ENCODE measurements at regions not wholly inside any gene's neighbourhood (a gene's known extent, or its start where the extent isn't known, plus 50 kb on each side); places are given as distances from the start of the nearest gene placed in this dataset.

DNA sequence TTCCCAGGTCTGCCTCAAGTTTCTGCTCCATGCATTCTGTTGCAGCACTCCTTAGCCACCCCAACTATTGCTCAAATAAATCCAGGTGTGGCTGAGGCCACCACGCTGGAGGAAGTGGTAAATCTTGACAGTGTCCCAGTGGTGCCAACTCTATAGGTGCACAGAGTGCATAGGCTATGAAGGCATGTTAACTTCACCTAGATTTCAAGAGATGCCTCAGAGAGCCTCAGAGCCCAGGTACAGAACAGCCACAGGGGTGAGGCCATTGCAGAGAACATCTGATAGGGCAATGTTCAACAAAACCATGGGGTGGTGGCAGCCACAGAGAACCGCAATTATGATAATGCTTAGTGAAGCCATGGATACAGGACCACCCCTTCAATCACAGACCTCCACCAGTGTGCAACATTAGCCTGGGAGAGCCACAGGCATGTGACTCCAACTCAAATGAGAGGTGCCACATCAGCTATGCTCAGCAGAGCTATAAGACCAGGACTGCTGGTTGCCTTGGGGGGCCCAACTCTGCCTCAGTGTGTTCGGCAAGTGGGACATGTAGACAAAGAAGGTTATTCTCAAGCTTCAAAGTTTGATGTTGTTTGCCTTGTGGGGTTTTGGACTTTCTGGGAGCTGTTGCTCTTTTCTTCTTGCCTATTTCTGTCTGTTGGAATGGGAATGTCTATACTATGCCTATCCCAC lies 468.7 kb downstream of the ANKRD50 start:
- Histone ChIP-seq H3K4me3 (no peak overlapping the region), H4K20me1 (no peaks in the 10 kb centered on the region), H3K9me3 (0 out of 2 replicates have a peak, but pooled peaks cover 6% of the 10 kb centered on the region), H3K27me3 (no peaks in the 10 kb centered on the region), H3K4me1 (no peaks in the 10 kb centered on the region), H3K9ac (no peak overlapping the region), H3K4me2 (no peak overlapping the region), H3K36me3 (no peaks in the 10 kb centered on the region), H3K27ac (no peak overlapping the region)
- TF ChIP-seq Cebpa-rat (IDR thresholded peaks at IDR 0.05) = no peak

DNA sequence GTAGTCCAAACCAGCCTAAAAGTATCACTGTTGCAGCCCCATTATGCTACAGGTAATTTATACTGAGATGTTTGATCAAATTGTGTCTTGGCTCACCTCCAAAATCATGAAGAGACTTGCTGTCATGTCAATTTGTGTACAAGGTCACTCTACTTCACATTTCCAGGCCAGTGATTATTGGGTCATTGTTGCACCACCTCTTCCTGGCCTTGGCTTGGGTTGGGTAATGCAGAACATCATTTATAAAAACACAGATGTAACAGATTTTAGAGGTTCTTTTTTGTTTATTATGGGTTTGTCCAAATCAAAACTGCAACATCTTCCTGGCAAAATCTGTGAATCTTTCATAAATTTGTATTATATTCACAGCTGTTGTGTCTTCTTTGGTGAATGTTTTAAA lies 459.5 kb downstream of the ANKRD50 start:
- no peak for TF ChIP-seq Cebpa-rat (IDR thresholded peaks at IDR 0.05)
- Histone ChIP-seq H3K9ac (no peak overlapping the region), H3K27me3 (no peaks in the 10 kb centered on the region), H4K20me1 (no peaks in the 10 kb centered on the region), H3K9me3 (no peaks in the 10 kb centered on the region), H3K36me3 (no peaks in the 10 kb centered on the region), H3K4me1 (no peaks in the 10 kb centered on the region), H3K4me3 (no peak overlapping the region), H3K4me2 (no peak overlapping the region), H3K27ac (no peak overlapping the region)

DNA sequence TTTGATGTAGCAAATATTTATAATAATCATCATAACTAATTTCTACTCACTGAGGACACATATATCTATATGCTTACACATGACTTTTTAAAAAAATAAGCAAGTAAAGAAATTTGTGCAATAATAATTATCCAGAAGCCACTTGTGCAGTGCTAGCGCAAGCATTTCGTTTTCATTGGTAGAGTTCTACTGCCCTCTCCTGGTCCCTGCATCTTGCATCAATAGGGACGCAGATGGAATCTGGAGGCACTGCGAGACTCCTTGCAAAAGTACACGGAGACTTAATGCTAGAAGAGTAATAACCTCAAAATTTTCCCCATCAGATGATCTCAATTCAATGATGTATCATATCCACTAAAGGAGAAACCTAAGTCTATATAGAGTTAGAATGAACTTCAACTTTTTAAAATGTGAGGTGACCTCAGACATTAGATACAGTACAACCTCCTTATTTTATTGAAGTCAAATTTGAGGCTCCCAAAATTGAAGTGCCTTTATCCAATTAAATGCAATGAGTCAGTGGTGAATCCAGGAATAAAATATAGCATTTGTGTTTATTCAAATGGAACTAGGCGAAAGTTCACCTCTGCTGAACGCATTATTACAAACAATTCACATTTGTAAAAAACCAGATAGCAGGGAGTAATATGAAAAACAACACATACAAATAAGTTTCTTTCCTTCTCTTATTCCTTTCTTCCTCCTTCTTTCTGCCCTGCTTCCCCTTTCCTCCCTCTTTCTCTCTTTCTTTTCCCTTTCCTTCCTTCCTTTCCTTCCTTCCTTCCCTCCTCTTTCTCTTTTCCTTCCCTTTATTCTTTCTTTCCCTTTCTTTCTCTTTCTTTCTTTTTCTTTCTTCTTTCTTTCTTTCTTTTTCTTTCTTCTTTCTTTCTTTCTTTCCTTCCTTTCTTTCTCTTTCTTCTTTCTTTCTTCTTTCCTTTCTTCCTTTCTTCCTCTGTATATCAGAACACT lies 450.0 kb downstream of the ANKRD50 start:
- H3K4me2 ChIP-seq = no peak overlapping the region
- no peaks in the 10 kb centered on the region for H3K4me1 ChIP-seq
- no peak for TF ChIP-seq Cebpa-rat (IDR thresholded peaks at IDR 0.05)
- H3K9ac ChIP-seq = no peak overlapping the region
- H3K27ac ChIP-seq = no peak overlapping the region
- no peaks in the 10 kb centered on the region for H4K20me1 ChIP-seq
- no peaks in the 10 kb centered on the region for H3K9me3 ChIP-seq
- H3K27me3 ChIP-seq = no peaks in the 10 kb centered on the region
- no peak overlapping the region for H3K4me3 ChIP-seq
- H3K36me3 ChIP-seq = no peaks in the 10 kb centered on the region

DNA sequence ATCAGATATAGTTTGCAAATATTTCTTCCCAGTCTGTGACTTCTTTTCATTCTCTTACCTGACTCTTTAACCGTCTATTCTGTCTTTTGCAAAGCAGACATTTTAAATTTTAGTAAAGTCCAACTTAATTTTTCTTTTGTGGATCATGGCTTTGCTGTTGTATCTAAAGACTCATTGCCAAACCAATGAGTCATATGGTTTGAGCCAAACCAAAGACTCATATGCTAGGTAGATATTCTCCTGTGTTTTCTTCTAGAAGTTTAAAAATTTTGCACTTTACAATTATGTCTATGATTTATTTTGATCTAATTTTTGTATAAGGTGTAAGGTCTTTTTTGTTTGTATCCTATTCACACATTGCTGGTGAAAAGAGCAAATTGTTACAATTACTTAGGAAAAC lies 446.8 kb downstream of the ANKRD50 start:
- H3K36me3 ChIP-seq = no peaks in the 10 kb centered on the region
- TF ChIP-seq Cebpa-rat (IDR thresholded peaks at IDR 0.05) = no peak
- H3K27me3 ChIP-seq = no peaks in the 10 kb centered on the region
- H3K4me2 ChIP-seq = no peak overlapping the region
- H3K4me3 ChIP-seq = no peak overlapping the region
- H3K4me1 ChIP-seq = no peaks in the 10 kb centered on the region
- H3K9me3 ChIP-seq = peaks cover 3% of the 10 kb centered on the region; the same call in 1 of the 2 replicates
- no peak overlapping the region for H3K27ac ChIP-seq
- H3K9ac ChIP-seq = no peak overlapping the region
- no peaks in the 10 kb centered on the region for H4K20me1 ChIP-seq

DNA sequence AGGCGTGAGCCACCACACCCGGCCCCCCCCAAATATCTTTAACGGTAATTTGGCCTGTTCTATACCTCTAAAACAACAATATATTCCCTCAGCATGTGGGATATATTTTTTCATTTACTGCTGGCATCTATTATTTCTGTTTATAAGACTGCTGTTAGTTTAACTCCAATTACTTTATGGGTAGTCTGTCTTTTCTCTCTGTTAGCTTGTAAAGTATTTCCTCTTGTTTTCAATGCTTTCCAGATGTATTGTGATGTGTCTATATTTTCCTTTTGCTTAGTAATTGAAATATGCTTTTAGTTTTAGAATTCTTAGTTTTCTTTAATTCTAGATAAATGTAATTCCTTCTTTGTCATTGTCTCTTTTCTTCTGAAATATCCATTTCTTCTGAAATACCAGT lies 445.8 kb downstream of the ANKRD50 start:
- H3K27me3 ChIP-seq = no peaks in the 10 kb centered on the region
- no peak overlapping the region for H3K9ac ChIP-seq
- no peaks in the 10 kb centered on the region for H3K36me3 ChIP-seq
- H3K4me3 ChIP-seq = no peak overlapping the region
- H3K4me2 ChIP-seq = no peak overlapping the region
- no peak for TF ChIP-seq Cebpa-rat (IDR thresholded peaks at IDR 0.05)
- H3K9me3 ChIP-seq = peaks cover 4% of the 10 kb centered on the region; the same call in 1 of the 2 replicates
- H4K20me1 ChIP-seq = no peaks in the 10 kb centered on the region
- H3K27ac ChIP-seq = no peak overlapping the region
- no peaks in the 10 kb centered on the region for H3K4me1 ChIP-seq

DNA sequence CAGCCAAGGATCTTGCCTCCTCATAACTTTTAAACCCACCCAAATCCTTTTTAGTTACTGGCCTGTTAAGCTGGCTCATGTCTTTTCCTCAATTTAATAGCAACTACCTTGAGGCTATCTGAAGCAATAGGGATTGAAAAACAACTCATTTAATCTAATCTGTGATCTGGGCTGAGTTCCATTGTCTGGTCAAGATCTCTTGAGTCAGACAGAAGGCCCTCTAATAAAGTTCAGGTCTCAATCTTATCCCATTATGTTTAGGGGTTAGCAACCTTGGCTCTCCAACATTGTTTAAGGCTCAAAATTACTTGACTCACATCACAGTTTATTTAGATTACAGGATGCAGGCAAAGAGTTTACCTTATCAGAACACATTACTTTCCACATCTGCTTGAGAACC lies 436.1 kb downstream of the ANKRD50 start:
- no peak overlapping the region for H3K4me3 ChIP-seq
- H3K9ac ChIP-seq = no peak overlapping the region
- H3K9me3 ChIP-seq = no peaks in the 10 kb centered on the region
- no peaks in the 10 kb centered on the region for H3K4me1 ChIP-seq
- no peaks in the 10 kb centered on the region for H4K20me1 ChIP-seq
- no peak for TF ChIP-seq Cebpa-rat (IDR thresholded peaks at IDR 0.05)
- H3K27ac ChIP-seq = no peak overlapping the region
- H3K36me3 ChIP-seq = no peaks in the 10 kb centered on the region
- no peaks in the 10 kb centered on the region for H3K27me3 ChIP-seq
- H3K4me2 ChIP-seq = no peak overlapping the region

DNA sequence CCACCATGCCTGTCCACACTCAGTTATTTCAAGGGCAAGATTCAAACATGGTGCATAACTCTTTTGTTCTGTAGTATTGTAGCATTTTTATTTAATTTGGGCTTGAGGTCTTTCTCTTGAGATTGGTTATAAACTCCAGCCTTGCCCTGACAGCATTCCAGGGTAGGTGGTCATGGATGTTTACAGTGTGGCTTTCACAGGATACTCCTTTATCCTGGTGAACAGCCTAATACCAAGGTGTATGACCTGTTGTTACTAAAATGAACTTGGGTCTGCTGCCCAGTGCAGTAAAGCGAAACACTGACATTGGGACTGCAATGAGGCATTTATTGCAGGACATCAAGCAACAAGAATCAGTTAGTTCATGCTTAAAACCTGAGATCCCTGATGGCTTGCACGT lies 434.8 kb downstream of the ANKRD50 start:
- H3K4me2 ChIP-seq = no peak overlapping the region
- no peaks in the 10 kb centered on the region for H3K9me3 ChIP-seq
- TF ChIP-seq Cebpa-rat (IDR thresholded peaks at IDR 0.05) = no peak
- no peaks in the 10 kb centered on the region for H3K36me3 ChIP-seq
- no peaks in the 10 kb centered on the region for H3K4me1 ChIP-seq
- no peaks in the 10 kb centered on the region for H3K27me3 ChIP-seq
- H3K9ac ChIP-seq = no peak overlapping the region
- no peak overlapping the region for H3K4me3 ChIP-seq
- no peak overlapping the region for H3K27ac ChIP-seq
- no peaks in the 10 kb centered on the region for H4K20me1 ChIP-seq

DNA sequence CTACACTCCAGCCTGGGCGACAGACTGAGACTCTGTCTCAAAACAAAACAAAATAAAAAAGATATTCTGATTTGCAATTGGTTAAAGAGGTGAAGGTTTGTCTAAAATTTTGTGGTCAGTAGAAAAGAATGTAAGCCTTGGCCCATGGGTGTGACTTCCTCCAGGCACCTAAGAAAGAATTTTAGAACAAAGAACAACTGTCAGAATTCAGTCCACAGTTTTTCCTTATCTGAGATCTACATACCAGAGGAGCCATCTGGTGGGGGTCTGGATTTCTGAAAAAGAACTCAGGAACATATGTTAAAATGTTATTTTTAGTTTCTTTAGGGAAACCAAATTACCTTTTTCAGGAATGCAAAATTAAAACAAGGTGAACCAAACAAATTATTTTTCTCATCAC lies 434.1 kb downstream of the ANKRD50 start:
- no peaks in the 10 kb centered on the region for H4K20me1 ChIP-seq
- no peaks in the 10 kb centered on the region for H3K9me3 ChIP-seq
- H3K27ac ChIP-seq = no peak overlapping the region
- no peaks in the 10 kb centered on the region for H3K36me3 ChIP-seq
- H3K4me3 ChIP-seq = no peak overlapping the region
- no peak overlapping the region for H3K4me2 ChIP-seq
- no peaks in the 10 kb centered on the region for H3K4me1 ChIP-seq
- TF ChIP-seq Cebpa-rat (IDR thresholded peaks at IDR 0.05) = no peak
- no peaks in the 10 kb centered on the region for H3K27me3 ChIP-seq
- no peak overlapping the region for H3K9ac ChIP-seq

DNA sequence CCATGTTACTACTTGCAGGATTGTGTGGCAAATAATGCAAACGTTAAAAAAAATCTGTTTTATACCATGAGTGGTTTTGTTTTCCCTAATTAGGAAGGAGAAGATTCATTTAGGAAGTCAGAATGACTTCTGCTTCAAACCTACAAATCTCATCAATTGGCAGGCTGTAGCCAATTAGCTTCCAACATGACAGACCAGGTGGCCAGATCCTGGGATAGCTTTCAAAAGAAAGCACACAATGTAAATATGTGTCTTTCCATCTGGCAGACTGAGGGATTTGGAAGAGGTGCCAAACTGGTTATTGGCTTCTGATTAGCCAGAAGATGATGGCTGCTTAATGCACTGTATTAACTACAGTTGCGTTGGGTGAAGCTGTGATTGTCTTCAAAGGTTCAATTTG lies 432.8 kb downstream of the ANKRD50 start:
- no peak for TF ChIP-seq Cebpa-rat (IDR thresholded peaks at IDR 0.05)
- Histone ChIP-seq H3K27ac (no peak overlapping the region), H3K9ac (no peak overlapping the region)

DNA sequence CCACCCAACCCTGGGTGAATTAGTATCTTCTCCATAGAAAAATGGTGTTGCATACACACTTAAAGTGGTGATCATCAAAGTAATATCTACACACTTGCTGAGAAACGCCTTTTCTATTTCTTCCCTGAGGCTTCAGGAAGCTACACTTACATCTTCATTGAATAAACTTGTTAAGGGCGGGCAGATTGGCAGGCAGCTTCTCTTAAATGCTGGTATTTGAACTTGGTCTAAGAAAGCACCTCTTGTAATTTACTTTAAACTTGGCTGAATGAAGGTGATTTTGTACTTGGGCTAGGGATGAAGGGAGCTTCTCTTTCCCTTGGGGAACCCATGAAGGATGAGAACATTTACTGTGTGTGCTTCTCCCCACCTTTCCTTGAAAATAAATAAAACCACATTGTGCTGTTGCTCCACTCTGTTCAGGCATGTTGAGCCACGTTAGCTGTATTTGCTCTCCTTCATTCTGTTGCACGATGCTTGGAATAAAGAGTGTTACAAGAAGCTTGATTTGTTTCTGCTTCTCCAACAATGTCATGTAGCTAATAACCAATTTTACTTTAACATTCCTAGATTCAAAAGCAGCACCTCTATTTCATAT lies 430.1 kb downstream of the ANKRD50 start:
- Histone ChIP-seq H4K20me1 (no peaks in the 10 kb centered on the region), H3K27ac (no peak overlapping the region), H3K27me3 (no peaks in the 10 kb centered on the region), H3K4me1 (no peaks in the 10 kb centered on the region), H3K4me3 (no peak overlapping the region), H3K36me3 (no peaks in the 10 kb centered on the region), H3K9ac (no peak overlapping the region), H3K4me2 (no peak overlapping the region), H3K9me3 (no peaks in the 10 kb centered on the region)
- no peak for TF ChIP-seq Cebpa-rat (IDR thresholded peaks at IDR 0.05)

More for the DNA sequence above, 432.8 kb downstream of the ANKRD50 start:
- Histone ChIP-seq H3K4me3 (no peak overlapping the region), H3K9me3 (no peaks in the 10 kb centered on the region), H4K20me1 (no peaks in the 10 kb centered on the region), H3K4me2 (no peak overlapping the region), H3K4me1 (no peaks in the 10 kb centered on the region), H3K36me3 (no peaks in the 10 kb centered on the region), H3K27me3 (no peaks in the 10 kb centered on the region)

Measured in BLaER1 (cell line).